DND-41 (cell line): ENCODE measurements at regions not wholly inside any gene's neighbourhood (a gene's known extent, or its start where the extent isn't known, plus 50 kb on each side); places are given as distances from the start of the nearest gene placed in this dataset.

Experiments used
- ATAC-seq: fragments of 200-7000 bp; cut with Tn5 transposase; 3 replicates; pipeline ENCODE4 v1.9.1; 2021; ENCODE audit warnings: low read depth; ENCODE audit not compliant: insufficient read depth
- DNase-seq: peaks from one replicate; pipeline ENCODE4 v3.0.0-alpha.2; 2020
- H2AFZ ChIP-seq: 2 replicates; pipeline ENCODE4 v1.6.0; 2012; ENCODE audit warnings: low read depth, low read length
- H3K27ac ChIP-seq: 2 replicates; pipeline ENCODE4 v1.5.1; 2012; ENCODE audit warnings: low read length, inconsistent platforms
- H3K27me3 ChIP-seq: fragments of 200-600 bp; sonication (generic); 2 replicates; pipeline ENCODE4 v1.6.0; 2012; ENCODE audit warnings: low read length, mild to moderate bottlenecking, inconsistent platforms; ENCODE audit not compliant: insufficient read depth, poor library complexity
- H3K36me3 ChIP-seq: 2 replicates; pipeline ENCODE4 v1.5.1; 2012; ENCODE audit warnings: low read length, inconsistent platforms; ENCODE audit not compliant: insufficient read depth
- H3K4me1 ChIP-seq: 2 replicates; pipeline ENCODE4 v1.5.1; 2012; ENCODE audit warnings: mild to moderate bottlenecking, low read length; ENCODE audit not compliant: insufficient read depth
- H3K4me2 ChIP-seq: 2 replicates; pipeline ENCODE4 v1.6.0; 2012; ENCODE audit warnings: mild to moderate bottlenecking, moderate library complexity, low read length, inconsistent platforms; ENCODE audit not compliant: insufficient read depth
- H3K4me3 ChIP-seq, 2 experiments: fragments of 200-600 bp in 1 of 2; shearing (Covaris generic) in 1 of 2; 2 replicates each; pipeline ENCODE4 v1.5.1; 2012 to 2016; ENCODE audit warnings: inconsistent platforms in 2 of 2, low read length in 2 of 2, mild to moderate bottlenecking in 2 of 2, low read depth in 1 of 2, moderate library complexity in 1 of 2
- H3K79me2 ChIP-seq: 2 replicates; pipeline ENCODE4 v1.6.0; 2012; ENCODE audit warnings: low read length, inconsistent platforms; ENCODE audit not compliant: insufficient read depth
- H3K9ac ChIP-seq: 2 replicates; pipeline ENCODE4 v1.6.0; 2012; ENCODE audit warnings: low read depth, mild to moderate bottlenecking, inconsistent platforms, low read length, moderate library complexity
- H3K9me3 ChIP-seq: 2 replicates; pipeline ENCODE4 v1.5.1; 2012; ENCODE audit warnings: low read length, moderate library complexity, mild to moderate bottlenecking, inconsistent platforms; ENCODE audit not compliant: insufficient read depth, severe bottlenecking
- H4K20me1 ChIP-seq: 2 replicates; pipeline ENCODE4 v1.6.0; 2012; ENCODE audit warnings: low read length; ENCODE audit not compliant: insufficient read depth
- CTCF ChIP-seq: IDR thresholded peaks from 2 replicates; pipeline ENCODE4 v1.5.1; 2012; ENCODE audit warnings: borderline replicate concordance, low read length, moderate library complexity, mild to moderate bottlenecking; ENCODE audit not compliant: poor library complexity, severe bottlenecking; ENCODE audit errors: extremely low read depth
- EZH2 ChIP-seq: IDR thresholded peaks from 3 replicates; pipeline ENCODE4 v1.6.1; 2012; ENCODE audit warnings: borderline replicate concordance, low read depth, mild to moderate bottlenecking, moderate library complexity, low read length, inconsistent platforms; ENCODE audit not compliant: severe bottlenecking

- no peaks in the 10 kb centered on the region for H3K27me3 ChIP-seq
- H3K27ac ChIP-seq, result no peak overlapping the region
- no peak overlapping the region for H3K4me3 ChIP-seq
- H2AFZ ChIP-seq, result no peak overlapping the region
- DNase-seq (no peak), ATAC-seq (no peak)
- H3K9ac ChIP-seq, result no peak overlapping the region
- H3K4me2 ChIP-seq, result no peak overlapping the region
- H3K9me3 ChIP-seq, result no peaks in the 10 kb centered on the region
- TF ChIP-seq CTCF (no peak), EZH2 (no peak)
- H3K79me2 ChIP-seq, result no peaks in the 10 kb centered on the region
- H4K20me1 ChIP-seq, result no peaks in the 10 kb centered on the region
- no peaks in the 10 kb centered on the region for H3K36me3 ChIP-seq
- no peaks in the 10 kb centered on the region for H3K4me1 ChIP-seq
These were observed 344.5 kb upstream of the PCDH20 start for GRCh38 chr13:61760102-61760501.

GRCh38 chr13:61756031-61756430 lies 340.4 kb upstream of the PCDH20 start:
- Histone ChIP-seq H3K9me3 (no peaks in the 10 kb centered on the region), H3K27me3 (no peaks in the 10 kb centered on the region), H3K27ac (no peak overlapping the region), H3K4me2 (no peak overlapping the region), H3K79me2 (no peaks in the 10 kb centered on the region), H4K20me1 (no peaks in the 10 kb centered on the region), H3K4me3 (no peak overlapping the region), H3K9ac (no peak overlapping the region), H3K36me3 (no peaks in the 10 kb centered on the region), H2AFZ (no peak overlapping the region), H3K4me1 (no peaks in the 10 kb centered on the region)
- DNase-seq (no peak), ATAC-seq (no peak)
- no peak for TF ChIP-seq EZH2
- TF ChIP-seq CTCF, result no peak

GRCh38 chr13:61751039-61751438 lies 335.4 kb upstream of the PCDH20 start:
- DNase-seq (no peak), ATAC-seq (no peak)
- no peak overlapping the region for H2AFZ ChIP-seq
- H3K4me3 ChIP-seq, result no peak overlapping the region
- H4K20me1 ChIP-seq, result no peaks in the 10 kb centered on the region
- no peaks in the 10 kb centered on the region for H3K36me3 ChIP-seq
- TF ChIP-seq CTCF (no peak), EZH2 (no peak)
- H3K79me2 ChIP-seq, result no peaks in the 10 kb centered on the region
- H3K9ac ChIP-seq, result no peak overlapping the region
- no peaks in the 10 kb centered on the region for H3K4me1 ChIP-seq
- no peaks in the 10 kb centered on the region for H3K9me3 ChIP-seq
- no peak overlapping the region for H3K4me2 ChIP-seq
- H3K27me3 ChIP-seq, result no peaks in the 10 kb centered on the region
- H3K27ac ChIP-seq, result no peak overlapping the region

GRCh38 chr13:61738236-61738750 lies 322.6 kb upstream of the PCDH20 start:
- Histone ChIP-seq H3K9ac (no peak overlapping the region), H3K27ac (no peak overlapping the region), H2AFZ (no peak overlapping the region), H3K36me3 (no peaks in the 10 kb centered on the region), H3K4me2 (no peak overlapping the region), H3K79me2 (no peaks in the 10 kb centered on the region), H4K20me1 (no peaks in the 10 kb centered on the region), H3K27me3 (no peaks in the 10 kb centered on the region), H3K4me3 (no peak overlapping the region), H3K9me3 (no peaks in the 10 kb centered on the region), H3K4me1 (no peaks in the 10 kb centered on the region)
- DNase-seq (no peak), ATAC-seq (no peak)
- TF ChIP-seq EZH2 (no peak), CTCF (no peak)
